ENCODE measurements at regions not wholly inside any gene's neighbourhood (a gene's known extent, or its start where the extent isn't known, plus 50 kb on each side); places are given as distances from the start of the nearest gene placed in this dataset.

DNA sequence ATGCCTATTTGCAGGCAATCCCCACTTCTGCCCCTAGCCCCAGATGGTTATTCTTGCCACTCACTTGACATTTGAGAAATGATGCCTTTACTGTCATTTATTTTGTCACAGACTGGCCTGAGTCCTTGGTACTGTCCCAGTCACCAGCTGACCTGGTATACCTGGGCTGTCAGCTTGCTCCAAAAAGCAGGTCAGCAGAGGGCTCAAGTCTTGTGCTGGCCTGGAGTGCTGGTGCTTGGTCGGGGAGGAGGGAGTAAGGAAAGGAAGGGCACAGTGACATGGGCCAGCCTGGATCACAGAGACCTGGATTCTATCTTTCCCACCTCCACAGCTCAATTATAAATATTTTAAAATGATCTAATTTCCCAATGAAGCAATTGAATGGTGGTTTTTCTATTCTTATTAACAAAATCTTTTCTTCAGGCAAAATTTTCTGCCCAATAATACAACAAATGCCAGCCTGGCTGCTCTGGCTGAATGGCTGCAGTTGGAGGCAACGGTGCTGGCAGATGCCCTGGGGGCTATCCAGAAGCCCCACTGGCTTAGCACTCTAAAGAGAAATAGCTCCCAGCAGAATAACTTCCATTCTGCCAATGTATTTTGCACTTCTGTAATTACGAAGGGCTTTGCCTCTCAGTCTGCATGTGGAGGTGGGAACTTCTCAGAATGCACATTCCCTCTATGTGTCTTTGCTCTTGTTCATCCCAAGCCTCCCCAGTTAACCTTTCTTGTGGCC is 160.6 kb downstream of the GADD45G start:
- Histone ChIP-seq H3K4me3 (ENCODE audit: low read depth, low read length) (no peak overlapping the region), H3K9me3 (ENCODE audit: control insufficient read depth, insufficient read depth, low read depth, low read length) (no peaks in the 10 kb centered on the region), H3K4me1 (ENCODE audit: control insufficient read depth, insufficient read depth, low read length) (no peaks in the 10 kb centered on the region), H3K36me3 (ENCODE audit: control insufficient read depth in 2 of 2, insufficient read depth in 1 of 2, low read length in 2 of 2) (no peaks in the 10 kb centered on the region), H3K27ac (ENCODE audit: extremely low read depth, low read depth, low read length) (no peak overlapping the region)
- CTCF ChIA-PET, result interaction anchor here (0.9 kb wide), 1 partner anchor 131 kb away, joined by 3 read pairs; no protein-coding TSS in a partner anchor
- POLR2A ChIA-PET, result interaction anchor here (1.2 kb wide), 1 partner anchor 161 kb away, joined by 4 read pairs; the partner anchor contains the start of gene GADD45G
- TF ChIP-seq ZNF416 (tag by site-specific recombination; IDR thresholded peaks at IDR 0.05) (no peak), ZNF302 (tag by site-specific recombination; IDR thresholded peaks at IDR 0.05; ENCODE audit: low read depth) (no peak)

DNA sequence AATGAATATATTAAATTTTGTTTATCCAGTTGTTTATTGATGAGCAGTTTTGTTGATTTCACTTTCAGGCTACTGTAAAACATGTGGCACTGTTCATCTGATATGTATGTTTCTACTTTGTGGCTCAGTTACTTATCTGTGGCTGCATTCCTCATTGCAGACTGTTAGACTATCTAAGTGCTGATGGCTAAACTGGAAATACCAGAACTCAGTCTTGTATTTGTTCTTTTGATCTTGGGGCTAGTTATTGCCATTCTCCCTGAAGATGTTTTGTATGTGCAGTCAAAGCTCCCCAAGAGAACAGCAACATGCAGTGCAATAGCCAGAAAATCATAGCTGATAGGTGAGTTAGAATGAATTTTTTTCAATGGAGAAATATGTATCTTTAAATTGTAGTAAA is 162.2 kb downstream of the GADD45G start:
- CTCF ChIA-PET, result interaction anchor here (0.6 kb wide), 1 partner anchor 51 kb away, joined by 3 read pairs; no protein-coding TSS in a partner anchor

DNA sequence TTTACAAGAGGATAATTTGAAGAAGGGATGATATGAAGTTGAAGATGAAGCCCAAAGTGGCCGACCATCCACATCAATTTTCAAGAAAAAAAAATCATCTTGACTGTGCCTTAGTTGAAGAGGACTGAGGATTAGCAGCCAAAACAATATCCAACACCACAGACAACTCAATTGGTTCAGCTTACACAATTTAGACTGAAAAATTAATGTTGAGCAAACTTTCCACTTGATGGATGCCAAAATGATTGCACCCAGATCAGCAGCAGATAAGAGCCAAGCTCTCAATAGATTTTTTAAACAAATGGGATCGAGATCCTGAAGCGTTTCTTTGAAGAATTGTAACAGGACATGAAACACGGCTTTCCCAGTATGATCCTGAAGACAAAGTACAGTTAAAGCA is 163.2 kb downstream of the GADD45G start:
- TF ChIP-seq, protein P1, sequence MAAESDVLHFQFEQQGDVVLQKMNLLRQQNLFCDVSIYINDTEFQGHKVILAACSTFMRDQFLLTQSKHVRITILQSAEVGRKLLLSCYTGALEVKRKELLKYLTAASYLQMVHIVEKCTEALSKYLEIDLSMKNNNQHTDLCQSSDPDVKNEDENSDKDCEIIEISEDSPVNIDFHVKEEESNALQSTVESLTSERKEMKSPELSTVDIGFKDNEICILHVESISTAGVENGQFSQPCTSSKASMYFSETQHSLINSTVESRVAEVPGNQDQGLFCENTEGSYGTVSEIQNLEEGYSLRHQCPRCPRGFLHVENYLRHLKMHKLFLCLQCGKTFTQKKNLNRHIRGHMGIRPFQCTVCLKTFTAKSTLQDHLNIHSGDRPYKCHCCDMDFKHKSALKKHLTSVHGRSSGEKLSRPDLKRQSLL (tag by site-specific recombination; IDR thresholded peaks at IDR 0.05), result no peak
- TF ChIP-seq ZNF561 (tag by site-specific recombination; IDR thresholded peaks at IDR 0.05; ENCODE audit: borderline replicate concordance), result no peak
- TF ChIP-seq OVOL3 (tag by site-specific recombination; IDR thresholded peaks at IDR 0.05), result no peak
- no peak for TF ChIP-seq TRIM28 (IDR thresholded peaks at IDR 0.05; ENCODE audit: borderline replicate concordance, low read length)
- TF ChIP-seq ZNF366 (tag by site-specific recombination; conservative IDR thresholded peaks at IDR 0.05), result no peak
- no peak for TF ChIP-seq ZNF473 (tag by site-specific recombination; IDR thresholded peaks at IDR 0.05)
- TF ChIP-seq, protein P2, sequence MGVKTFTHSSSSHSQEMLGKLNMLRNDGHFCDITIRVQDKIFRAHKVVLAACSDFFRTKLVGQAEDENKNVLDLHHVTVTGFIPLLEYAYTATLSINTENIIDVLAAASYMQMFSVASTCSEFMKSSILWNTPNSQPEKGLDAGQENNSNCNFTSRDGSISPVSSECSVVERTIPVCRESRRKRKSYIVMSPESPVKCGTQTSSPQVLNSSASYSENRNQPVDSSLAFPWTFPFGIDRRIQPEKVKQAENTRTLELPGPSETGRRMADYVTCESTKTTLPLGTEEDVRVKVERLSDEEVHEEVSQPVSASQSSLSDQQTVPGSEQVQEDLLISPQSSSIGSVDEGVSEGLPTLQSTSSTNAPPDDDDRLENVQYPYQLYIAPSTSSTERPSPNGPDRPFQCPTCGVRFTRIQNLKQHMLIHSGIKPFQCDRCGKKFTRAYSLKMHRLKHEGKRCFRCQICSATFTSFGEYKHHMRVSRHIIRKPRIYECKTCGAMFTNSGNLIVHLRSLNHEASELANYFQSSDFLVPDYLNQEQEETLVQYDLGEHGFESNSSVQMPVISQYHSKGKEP (tag by site-specific recombination; IDR thresholded peaks at IDR 0.05), result no peak
- no peaks in the 10 kb centered on the region for H3K36me3 ChIP-seq (ENCODE audit: control insufficient read depth in 2 of 2, insufficient read depth in 1 of 2, low read length in 2 of 2)
- ChIA-PET CTCF (interaction anchor here (0.6 to 0.7 kb wide), 3 partner anchors 18 to 174 kb away, joined by 3 to 4 read pairs (median 4); no protein-coding TSS in a partner anchor), POLR2A (no interaction called here)
- H3K4me3 ChIP-seq (ENCODE audit: low read depth, low read length), result no peak overlapping the region
- H3K9me3 ChIP-seq (ENCODE audit: control insufficient read depth, insufficient read depth, low read depth, low read length), result no peaks in the 10 kb centered on the region
- H3K4me1 ChIP-seq (ENCODE audit: control insufficient read depth, insufficient read depth, low read length), result no peaks in the 10 kb centered on the region
- no peak overlapping the region for H3K27ac ChIP-seq (ENCODE audit: extremely low read depth, low read depth, low read length)

More for the DNA sequence above, 162.2 kb downstream of the GADD45G start:
- no peak overlapping the region for H3K4me3 ChIP-seq (ENCODE audit: low read depth, low read length)
- no peaks in the 10 kb centered on the region for H3K4me1 ChIP-seq (ENCODE audit: control insufficient read depth, insufficient read depth, low read length)
- no peaks in the 10 kb centered on the region for H3K36me3 ChIP-seq (ENCODE audit: control insufficient read depth in 2 of 2, insufficient read depth in 1 of 2, low read length in 2 of 2)
- H3K27ac ChIP-seq (ENCODE audit: extremely low read depth, low read depth, low read length), result no peak overlapping the region
- TF ChIP-seq ZNF555 (tag by site-specific recombination; conservative IDR thresholded peaks at IDR 0.05) (no peak), GLIS2 (tag by site-specific recombination; IDR thresholded peaks at IDR 0.05) (no peak), KLF10 (tag by site-specific recombination; IDR thresholded peaks at IDR 0.05) (no peak)
- TF ChIP-seq, protein P3, sequence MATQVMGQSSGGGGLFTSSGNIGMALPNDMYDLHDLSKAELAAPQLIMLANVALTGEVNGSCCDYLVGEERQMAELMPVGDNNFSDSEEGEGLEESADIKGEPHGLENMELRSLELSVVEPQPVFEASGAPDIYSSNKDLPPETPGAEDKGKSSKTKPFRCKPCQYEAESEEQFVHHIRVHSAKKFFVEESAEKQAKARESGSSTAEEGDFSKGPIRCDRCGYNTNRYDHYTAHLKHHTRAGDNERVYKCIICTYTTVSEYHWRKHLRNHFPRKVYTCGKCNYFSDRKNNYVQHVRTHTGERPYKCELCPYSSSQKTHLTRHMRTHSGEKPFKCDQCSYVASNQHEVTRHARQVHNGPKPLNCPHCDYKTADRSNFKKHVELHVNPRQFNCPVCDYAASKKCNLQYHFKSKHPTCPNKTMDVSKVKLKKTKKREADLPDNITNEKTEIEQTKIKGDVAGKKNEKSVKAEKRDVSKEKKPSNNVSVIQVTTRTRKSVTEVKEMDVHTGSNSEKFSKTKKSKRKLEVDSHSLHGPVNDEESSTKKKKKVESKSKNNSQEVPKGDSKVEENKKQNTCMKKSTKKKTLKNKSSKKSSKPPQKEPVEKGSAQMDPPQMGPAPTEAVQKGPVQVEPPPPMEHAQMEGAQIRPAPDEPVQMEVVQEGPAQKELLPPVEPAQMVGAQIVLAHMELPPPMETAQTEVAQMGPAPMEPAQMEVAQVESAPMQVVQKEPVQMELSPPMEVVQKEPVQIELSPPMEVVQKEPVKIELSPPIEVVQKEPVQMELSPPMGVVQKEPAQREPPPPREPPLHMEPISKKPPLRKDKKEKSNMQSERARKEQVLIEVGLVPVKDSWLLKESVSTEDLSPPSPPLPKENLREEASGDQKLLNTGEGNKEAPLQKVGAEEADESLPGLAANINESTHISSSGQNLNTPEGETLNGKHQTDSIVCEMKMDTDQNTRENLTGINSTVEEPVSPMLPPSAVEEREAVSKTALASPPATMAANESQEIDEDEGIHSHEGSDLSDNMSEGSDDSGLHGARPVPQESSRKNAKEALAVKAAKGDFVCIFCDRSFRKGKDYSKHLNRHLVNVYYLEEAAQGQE (tag by site-specific recombination; IDR thresholded peaks at IDR 0.05), result no peak
- POLR2A ChIA-PET, result no interaction called here
- H3K9me3 ChIP-seq (ENCODE audit: control insufficient read depth, insufficient read depth, low read depth, low read length), result no peaks in the 10 kb centered on the region
